ENCODE measurements at regions not wholly inside any gene's neighbourhood (a gene's known extent, or its start where the extent isn't known, plus 50 kb on each side); places are given as distances from the start of the nearest gene placed in this dataset.

GRCh38 chr2:120674246-120675170, 61.2 kb upstream of the GLI2 start:
- TF ChIP-seq, protein P1, sequence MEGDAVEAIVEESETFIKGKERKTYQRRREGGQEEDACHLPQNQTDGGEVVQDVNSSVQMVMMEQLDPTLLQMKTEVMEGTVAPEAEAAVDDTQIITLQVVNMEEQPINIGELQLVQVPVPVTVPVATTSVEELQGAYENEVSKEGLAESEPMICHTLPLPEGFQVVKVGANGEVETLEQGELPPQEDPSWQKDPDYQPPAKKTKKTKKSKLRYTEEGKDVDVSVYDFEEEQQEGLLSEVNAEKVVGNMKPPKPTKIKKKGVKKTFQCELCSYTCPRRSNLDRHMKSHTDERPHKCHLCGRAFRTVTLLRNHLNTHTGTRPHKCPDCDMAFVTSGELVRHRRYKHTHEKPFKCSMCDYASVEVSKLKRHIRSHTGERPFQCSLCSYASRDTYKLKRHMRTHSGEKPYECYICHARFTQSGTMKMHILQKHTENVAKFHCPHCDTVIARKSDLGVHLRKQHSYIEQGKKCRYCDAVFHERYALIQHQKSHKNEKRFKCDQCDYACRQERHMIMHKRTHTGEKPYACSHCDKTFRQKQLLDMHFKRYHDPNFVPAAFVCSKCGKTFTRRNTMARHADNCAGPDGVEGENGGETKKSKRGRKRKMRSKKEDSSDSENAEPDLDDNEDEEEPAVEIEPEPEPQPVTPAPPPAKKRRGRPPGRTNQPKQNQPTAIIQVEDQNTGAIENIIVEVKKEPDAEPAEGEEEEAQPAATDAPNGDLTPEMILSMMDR (IDR thresholded peaks at IDR 0.05; ENCODE audit: low read depth, low read length), result no peak
- H3K27ac ChIP-seq (ENCODE audit: low read depth, low read length), result no peak overlapping the region
- POLR2A ChIA-PET, result no interaction called here
- no peak for DNase-seq (ENCODE audit: low read depth, low spot score)
- H3K27me3 ChIP-seq (ENCODE audit: control insufficient read depth, insufficient read depth, low read length), result peaks cover 20% of the 10 kb centered on the region
- CTCF ChIA-PET, result interaction anchor here (0.7 to 4.1 kb wide), 9 partner anchors 10 to 392 kb away, joined by 3 to 34 read pairs (median 5); no protein-coding TSS in a partner anchor
- H3K4me3 ChIP-seq (ENCODE audit: low read depth, low read length), result no peak overlapping the region
- H3K9me3 ChIP-seq (ENCODE audit: control insufficient read depth, insufficient read depth, low read length), result peaks cover 2% of the 10 kb centered on the region; the same call in 1 of the 2 replicates

GRCh38 chr2:120675460-120676130, 60.1 kb upstream of the GLI2 start:
- H3K9me3 ChIP-seq (ENCODE audit: control insufficient read depth, insufficient read depth, low read length), result no peaks in the 10 kb centered on the region; the same call in 1 of the 2 replicates
- H3K27ac ChIP-seq (ENCODE audit: low read depth, low read length), result no peak overlapping the region
- no peak for DNase-seq (ENCODE audit: low read depth, low spot score)
- H3K4me3 ChIP-seq (ENCODE audit: low read depth, low read length), result no peak overlapping the region
- TF ChIP-seq, protein P1 (IDR thresholded peaks at IDR 0.05; ENCODE audit: low read depth, low read length), result peak; percentile 82
- peaks cover 27% of the 10 kb centered on the region for H3K27me3 ChIP-seq (ENCODE audit: control insufficient read depth, insufficient read depth, low read length)
- CTCF ChIA-PET, result interaction anchor here (0.7 to 4.1 kb wide), 12 partner anchors 9 to 393 kb away, joined by 3 to 34 read pairs (median 4); no protein-coding TSS in a partner anchor
- POLR2A ChIA-PET, result interaction anchor here (0.5 to 1.1 kb wide), 2 partner anchors 61 to 161 kb away, joined by 3 to 7 read pairs; no protein-coding TSS in a partner anchor

- Histone ChIP-seq H3K27me3 (ENCODE audit: control insufficient read depth, insufficient read depth, low read length) (peaks cover 34% of the 10 kb centered on the region), H3K4me3 (ENCODE audit: low read depth, low read length) (no peak overlapping the region), H3K9me3 (ENCODE audit: control insufficient read depth, insufficient read depth, low read length) (no peaks in the 10 kb centered on the region; the same call in 1 of the 2 replicates), H3K27ac (ENCODE audit: low read depth, low read length) (no peak overlapping the region)
- CTCF ChIA-PET, result interaction anchor here (0.5 to 4.1 kb wide), 6 partner anchors 124 to 403 kb away, joined by 3 to 34 read pairs (median 6); no protein-coding TSS in a partner anchor
- POLR2A ChIA-PET, result interaction anchor here (0.8 kb wide), 1 partner anchor 424 kb away, joined by 3 read pairs; the partner anchor contains the start of gene RALB
- no peak for DNase-seq (ENCODE audit: low read depth, low spot score)
- TF ChIP-seq, protein P1 (IDR thresholded peaks at IDR 0.05; ENCODE audit: low read depth, low read length), result no peak
Measured at GRCh38 chr2:120677221-120677620, 58.4 kb upstream of the GLI2 start.

GRCh38 chr2:120677696-120678247, 57.9 kb upstream of the GLI2 start:
- Histone ChIP-seq H3K27me3 (ENCODE audit: control insufficient read depth, insufficient read depth, low read length) (peaks cover 34% of the 10 kb centered on the region), H3K27ac (ENCODE audit: low read depth, low read length) (no peak overlapping the region), H3K4me3 (ENCODE audit: low read depth, low read length) (no peak overlapping the region), H3K9me3 (ENCODE audit: control insufficient read depth, insufficient read depth, low read length) (no peaks in the 10 kb centered on the region; the same call in 1 of the 2 replicates)
- ChIA-PET POLR2A (interaction anchor here (0.8 kb wide), 1 partner anchor 425 kb away, joined by 3 read pairs; the partner anchor contains the start of gene RALB), CTCF (interaction anchor here (0.5 to 4.1 kb wide), 6 partner anchors 124 to 402 kb away, joined by 3 to 34 read pairs (median 6); no protein-coding TSS in a partner anchor)
- no peak for DNase-seq (ENCODE audit: low read depth, low spot score)
- TF ChIP-seq, protein P1 (IDR thresholded peaks at IDR 0.05; ENCODE audit: low read depth, low read length), result no peak

Measured in AG04450 (cell line).